Ecto neural progenitor cell (in vitro differentiated cells): ENCODE measurements at regions not wholly inside any gene's neighbourhood (a gene's known extent, or its start where the extent isn't known, plus 50 kb on each side); places are given as distances from the start of the nearest gene placed in this dataset.
"Not testable (repeated sequence)": the region's sequence is repeated elsewhere in the genome, so short reads cannot be mapped to it uniquely, and the experiment has no call there.

ENCODE experiments used
- DNase-seq: peaks from one replicate; pipeline ENCODE4 v3.0.0-alpha.2; 2018; ENCODE audit warnings: low spot score

GRCh38 chr2:90069290-90069894, 1377.9 kb downstream of the RPIA start:
- DNase-seq = no peak

DNA sequence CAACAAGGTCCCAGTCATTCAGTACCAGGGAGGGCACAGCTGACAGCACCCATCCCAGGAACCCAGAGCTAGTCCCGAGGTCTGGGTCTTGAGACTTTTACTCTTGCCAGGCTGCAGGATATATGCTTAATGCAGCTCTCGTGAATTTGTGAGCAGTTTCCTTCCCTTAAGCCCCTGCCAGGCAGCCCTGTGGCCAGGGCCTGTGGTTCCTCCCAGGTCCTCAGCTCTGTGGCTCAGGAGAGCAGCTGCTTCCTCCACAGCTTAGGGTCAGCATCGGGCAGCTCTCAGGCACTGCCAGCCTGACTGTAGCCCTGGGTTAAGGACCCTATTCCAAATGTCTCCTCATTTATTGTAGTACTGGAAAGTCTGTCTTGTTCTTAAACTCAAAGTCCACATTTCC, 1384.8 kb downstream of the RPIA start:
- DNase-seq = no peak

DNA sequence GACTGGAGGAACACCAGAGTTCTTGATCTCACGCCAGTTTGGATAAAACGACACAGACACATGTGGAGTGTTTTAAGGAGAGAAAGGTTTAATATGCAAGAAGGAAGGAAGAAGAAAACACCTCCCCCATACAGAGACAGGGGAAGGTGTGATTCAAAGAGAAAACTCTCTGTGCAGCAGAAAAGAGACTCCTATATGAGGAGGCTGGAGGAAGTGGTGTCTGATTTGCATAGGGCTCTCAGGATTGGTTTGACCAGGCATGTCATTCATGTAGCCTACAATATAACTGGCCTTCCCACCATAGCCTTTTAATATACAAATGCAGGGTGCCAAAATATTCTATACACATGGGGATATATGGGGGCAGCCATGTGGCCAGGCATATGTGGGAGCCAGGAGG, 1386.5 kb downstream of the RPIA start:
- DNase-seq = no peak

- no peak for DNase-seq
These were observed 1387.9 kb downstream of the RPIA start for GRCh38 chr2:90079374-90079773.

- not testable (repeated sequence) for DNase-seq
These were observed 1396.3 kb downstream of the RPIA start for GRCh38 chr2:90087792-90088191.

GRCh38 chr2:90093571-90094270, 1402.2 kb downstream of the RPIA start:
- not testable (repeated sequence) for DNase-seq

DNA sequence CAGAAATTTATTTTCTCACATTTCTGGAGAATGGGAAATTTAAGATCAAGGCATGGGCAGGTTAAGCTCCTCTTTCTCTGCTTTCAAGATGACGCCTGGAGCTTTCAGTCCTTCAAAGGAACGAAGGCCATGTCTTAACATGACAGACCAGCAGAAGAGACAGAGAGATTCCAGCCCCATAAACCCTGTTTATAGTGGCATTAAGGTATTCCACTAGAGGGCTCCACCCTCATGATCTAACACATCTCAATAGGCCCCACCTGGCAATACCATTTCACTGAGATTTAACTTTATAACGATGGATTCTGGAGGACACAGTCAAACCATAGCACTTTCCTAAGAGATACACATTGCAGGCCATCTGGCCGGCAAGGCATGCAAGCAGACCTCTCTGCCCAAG, 1406.1 kb downstream of the RPIA start:
- not testable (repeated sequence) for DNase-seq

DNA sequence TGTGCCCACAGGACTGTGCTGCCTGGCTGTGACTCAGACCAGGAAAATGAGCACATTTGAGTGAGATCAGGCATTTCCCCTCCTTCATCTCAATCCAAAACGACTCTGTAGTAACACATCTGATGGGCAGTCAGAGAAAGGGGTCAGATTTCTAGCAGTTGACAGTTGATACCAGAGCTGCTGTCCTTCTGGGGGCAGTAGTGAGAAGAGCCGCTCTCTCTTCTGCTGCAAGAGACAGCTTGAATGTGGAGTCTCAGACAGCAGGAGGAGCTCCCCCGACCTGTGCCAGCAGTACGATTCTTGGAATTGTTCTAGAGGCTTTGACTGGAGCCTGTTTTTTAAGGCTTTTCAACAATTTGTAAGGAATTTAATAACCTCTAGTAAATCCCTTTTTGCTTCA, 1413.7 kb downstream of the RPIA start:
- not testable (repeated sequence) for DNase-seq

- not testable (repeated sequence) for DNase-seq
These were observed 1431.9 kb downstream of the RPIA start for GRCh38 chr2:90123409-90123808.

DNA sequence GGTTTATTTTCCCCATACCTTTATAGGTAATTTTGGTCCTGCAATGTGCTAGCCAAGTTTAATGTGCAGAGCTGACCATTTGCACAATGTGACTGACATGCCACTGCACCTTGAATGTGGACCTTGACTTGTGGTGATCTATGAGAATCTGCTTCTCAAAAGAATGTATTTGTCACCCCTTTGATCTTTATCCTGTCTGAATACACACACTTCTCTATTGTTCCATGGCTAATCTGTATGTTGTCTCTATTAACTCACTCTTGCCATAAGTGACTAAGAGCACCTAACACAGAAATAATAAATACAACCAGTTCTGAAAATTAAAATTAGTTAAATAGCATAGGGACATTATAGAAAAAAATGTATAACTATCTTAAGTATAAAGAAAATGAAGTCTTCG, 1447.6 kb downstream of the RPIA start:
- DNase-seq = not testable (repeated sequence)

- not testable (repeated sequence) for DNase-seq
These were observed 1450.1 kb downstream of the RPIA start for GRCh38 chr2:90141558-90141957.

GRCh38 chr2:90151805-90152204, 1460.3 kb downstream of the RPIA start:
- DNase-seq = not testable (repeated sequence)

DNA sequence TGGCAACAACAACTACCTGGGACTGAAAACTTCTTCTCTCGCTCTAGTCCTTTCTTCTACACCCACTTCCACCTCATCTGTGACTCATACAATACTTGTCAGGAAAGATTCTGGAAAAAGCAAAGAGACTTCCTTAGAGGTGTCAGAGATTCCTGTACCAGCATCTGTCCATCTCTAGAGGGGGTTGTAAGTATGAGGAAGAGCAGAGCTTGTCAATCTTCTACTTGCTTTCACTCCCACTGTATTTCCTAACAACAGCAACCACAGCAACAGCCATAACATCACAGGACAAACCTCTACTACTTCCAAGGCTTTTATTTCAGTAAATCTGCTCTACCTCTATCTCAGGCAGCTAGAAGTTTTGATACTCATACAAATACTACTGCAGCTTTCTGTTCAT, 1479.5 kb downstream of the RPIA start:
- DNase-seq = not testable (repeated sequence)

GRCh38 chr2:90173081-90173480, 1481.6 kb downstream of the RPIA start:
- DNase-seq = not testable (repeated sequence)

- not testable (repeated sequence) for DNase-seq
These were observed 1488.1 kb downstream of the RPIA start for GRCh38 chr2:90179591-90179990.

GRCh38 chr2:90207454-90208058, 1516.1 kb downstream of the RPIA start:
- no peak for DNase-seq

DNA sequence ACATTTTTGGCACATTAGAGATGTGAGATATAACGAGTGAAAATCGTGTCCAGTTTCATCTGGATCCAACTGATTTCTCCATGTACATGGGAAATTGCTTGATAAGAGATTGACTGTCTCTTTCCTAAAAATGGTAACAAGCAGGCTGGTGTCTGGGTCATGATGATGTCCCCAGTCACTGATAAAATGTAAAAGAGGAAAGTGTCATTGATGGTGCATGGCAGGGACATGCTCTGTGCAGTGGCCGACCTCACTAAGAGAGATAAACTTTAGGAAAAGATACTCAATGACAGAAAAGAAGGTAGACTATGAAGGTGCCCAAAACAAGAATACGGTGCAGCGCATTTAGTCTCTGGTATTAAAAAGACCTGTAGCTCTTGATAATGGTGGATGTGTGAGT, 1517.5 kb downstream of the RPIA start:
- DNase-seq = no peak

DNA sequence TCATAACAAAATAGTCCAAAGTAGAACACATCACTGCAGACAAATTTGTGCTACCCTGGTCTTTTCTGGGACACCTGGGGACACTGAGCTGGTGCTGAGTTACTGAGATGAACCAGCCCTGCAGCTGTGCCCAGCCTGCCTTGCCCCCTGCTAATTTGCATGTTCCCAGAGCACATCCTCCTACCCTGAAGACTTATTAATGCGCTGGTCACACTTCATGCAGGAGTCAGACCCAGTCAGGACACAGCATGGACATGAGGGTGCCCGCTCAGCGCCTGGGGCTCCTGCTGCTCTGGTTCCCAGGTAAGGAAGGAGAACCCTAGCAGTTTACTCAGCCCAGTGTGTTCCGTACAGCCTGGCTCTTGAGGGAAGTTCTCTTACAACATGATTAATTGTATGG, 1518.3 kb downstream of the RPIA start:
- no peak for DNase-seq

DNA sequence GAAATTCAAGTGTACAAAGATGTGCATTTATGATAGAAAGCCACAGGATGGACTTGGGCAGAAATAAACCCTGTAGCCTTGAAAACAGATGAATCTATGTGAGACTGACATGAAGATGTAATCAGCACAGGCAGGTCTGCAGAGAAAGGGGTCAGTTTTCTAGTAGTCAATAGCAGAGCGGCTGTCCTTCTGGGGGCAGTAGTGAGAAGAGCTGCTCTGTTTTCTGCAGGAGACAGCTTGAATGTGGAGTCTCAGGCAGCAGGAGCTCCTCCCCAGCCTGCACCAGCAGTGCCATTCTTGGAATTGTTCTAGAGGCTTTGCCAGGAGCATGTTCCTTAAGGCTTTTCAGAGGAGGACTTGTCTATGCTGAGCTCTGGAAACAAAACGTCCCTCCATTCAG, 1524.4 kb downstream of the RPIA start:
- DNase-seq = not testable (repeated sequence)

GRCh38 chr2:90216801-90217200, 1525.3 kb downstream of the RPIA start:
- DNase-seq = not testable (repeated sequence)

GRCh38 chr2:90218534-90218933, 1527.1 kb downstream of the RPIA start:
- DNase-seq = not testable (repeated sequence)

DNA sequence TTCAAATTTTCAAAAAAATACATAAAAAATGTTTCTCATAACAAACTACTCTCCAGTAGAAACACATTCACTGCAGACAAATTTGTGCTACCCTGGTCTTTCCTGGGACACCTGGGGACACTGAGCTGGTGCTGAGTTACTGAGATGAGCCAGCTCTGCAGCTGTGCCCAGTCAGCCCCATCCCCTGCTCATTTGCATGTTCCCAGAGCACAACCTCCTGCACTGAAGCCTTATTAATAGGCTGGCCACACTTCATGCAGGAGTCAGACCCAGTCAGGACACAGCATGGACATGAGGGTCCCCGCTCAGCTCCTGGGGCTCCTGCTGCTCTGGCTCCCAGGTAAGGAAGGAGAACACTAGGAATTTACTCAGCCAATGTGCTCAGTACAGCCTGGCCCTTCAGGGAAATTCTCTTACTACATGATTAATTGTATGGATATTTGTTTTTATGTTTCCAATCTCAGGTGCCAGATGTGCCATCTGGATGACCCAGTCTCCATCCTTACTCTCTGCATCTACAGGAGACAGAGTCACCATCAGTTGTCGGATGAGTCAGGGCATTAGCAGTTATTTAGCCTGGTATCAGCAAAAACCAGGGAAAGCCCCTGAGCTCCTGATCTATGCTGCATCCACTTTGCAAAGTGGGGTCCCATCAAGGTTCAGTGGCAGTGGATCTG, 1529.3 kb downstream of the RPIA start:
- not testable (repeated sequence) for DNase-seq

- DNase-seq = no peak
These were observed 1529.8 kb downstream of the RPIA start for GRCh38 chr2:90221300-90221651.
